ENCODE measurements at regions not wholly inside any gene's neighbourhood (a gene's known extent, or its start where the extent isn't known, plus 50 kb on each side); places are given as distances from the start of the nearest gene placed in this dataset.

DNA sequence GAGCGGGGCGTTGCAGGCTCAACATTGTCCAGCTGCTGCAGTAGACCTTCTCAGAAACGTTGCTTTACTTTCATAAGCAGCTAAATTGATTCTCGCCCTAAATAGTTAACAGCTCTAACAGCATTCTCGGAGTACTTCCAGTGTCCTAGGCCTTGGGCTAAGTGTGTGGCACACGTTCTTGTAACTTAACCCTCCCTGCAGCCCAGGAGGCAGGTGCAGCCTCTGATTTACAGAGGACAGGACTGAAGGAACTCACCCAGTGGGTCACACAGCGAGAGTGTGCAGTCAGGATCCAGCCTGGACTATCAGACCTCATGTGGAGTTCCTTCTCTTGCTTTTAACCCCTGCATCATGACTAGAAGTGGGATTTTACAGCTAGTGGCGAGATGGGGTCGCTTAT is 312.8 kb upstream of the C2CD4B start:
- WGBS, 2 donors: 78 to 80% methylated on average over 9 of the region's 9 CpGs
- Histone ChIP-seq H3K27me3 (no peaks in the 10 kb centered on the region), H3K27ac (no peak overlapping the region), H3K36me3 (replicated peaks in 1 of 2; ENCODE audit: insufficient read depth in 1 of 2, low read depth in 2 of 2) (no peaks in the 10 kb centered on the region), H3K4me1 (peaks cover under 1% of the 10 kb centered on the region), H3K4me3 (no peak overlapping the region), H3K9me3 (no peaks in the 10 kb centered on the region)
- DNase-seq: no peak
- intact Hi-C loops (cut with DNase I): no loop called here
- TF ChIP-seq, protein P1, sequence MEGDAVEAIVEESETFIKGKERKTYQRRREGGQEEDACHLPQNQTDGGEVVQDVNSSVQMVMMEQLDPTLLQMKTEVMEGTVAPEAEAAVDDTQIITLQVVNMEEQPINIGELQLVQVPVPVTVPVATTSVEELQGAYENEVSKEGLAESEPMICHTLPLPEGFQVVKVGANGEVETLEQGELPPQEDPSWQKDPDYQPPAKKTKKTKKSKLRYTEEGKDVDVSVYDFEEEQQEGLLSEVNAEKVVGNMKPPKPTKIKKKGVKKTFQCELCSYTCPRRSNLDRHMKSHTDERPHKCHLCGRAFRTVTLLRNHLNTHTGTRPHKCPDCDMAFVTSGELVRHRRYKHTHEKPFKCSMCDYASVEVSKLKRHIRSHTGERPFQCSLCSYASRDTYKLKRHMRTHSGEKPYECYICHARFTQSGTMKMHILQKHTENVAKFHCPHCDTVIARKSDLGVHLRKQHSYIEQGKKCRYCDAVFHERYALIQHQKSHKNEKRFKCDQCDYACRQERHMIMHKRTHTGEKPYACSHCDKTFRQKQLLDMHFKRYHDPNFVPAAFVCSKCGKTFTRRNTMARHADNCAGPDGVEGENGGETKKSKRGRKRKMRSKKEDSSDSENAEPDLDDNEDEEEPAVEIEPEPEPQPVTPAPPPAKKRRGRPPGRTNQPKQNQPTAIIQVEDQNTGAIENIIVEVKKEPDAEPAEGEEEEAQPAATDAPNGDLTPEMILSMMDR (IDR thresholded peaks at IDR 0.05): no peak
- TF ChIP-seq POLR2A (IDR thresholded peaks at IDR 0.05): no peak
- no peak for ATAC-seq

DNA sequence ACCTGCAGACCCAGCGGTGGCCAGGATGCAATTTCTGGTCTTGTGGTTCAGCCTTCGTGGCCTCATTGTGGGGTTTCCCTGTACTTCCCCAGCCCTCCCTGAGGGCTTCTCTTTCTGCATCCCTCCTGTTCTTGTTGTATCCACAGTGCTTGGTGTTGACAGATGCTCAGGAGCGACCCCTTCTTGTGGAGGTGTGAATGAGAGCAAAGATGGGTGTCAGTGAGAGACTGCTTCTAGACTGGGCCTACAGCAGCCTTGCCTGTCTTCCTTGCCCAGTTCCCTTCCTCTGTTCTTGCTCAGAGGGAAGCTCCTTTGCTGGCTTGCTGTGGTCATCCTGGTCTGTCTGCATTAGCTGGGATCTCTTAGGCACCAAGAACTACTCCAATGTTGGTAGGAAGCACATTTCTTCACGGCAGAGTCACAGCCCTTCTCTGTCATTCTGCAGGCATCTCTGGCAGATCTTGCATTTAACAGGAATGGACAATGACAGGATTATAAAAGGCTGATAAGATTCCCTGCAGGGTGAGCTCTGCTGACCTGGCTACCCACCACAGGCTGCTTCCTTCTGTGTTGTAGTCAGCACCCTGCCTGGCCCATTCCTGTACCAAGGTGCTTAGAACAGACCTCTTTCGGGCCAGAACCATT is 317.8 kb upstream of the C2CD4B start:
- DNase-seq (no peak), ATAC-seq (no peak)
- Histone ChIP-seq H3K36me3 (replicated peaks in 1 of 2; ENCODE audit: insufficient read depth in 1 of 2, low read depth in 2 of 2) (no peaks in the 10 kb centered on the region), H3K4me1 (peaks cover 12% of the 10 kb centered on the region), H3K4me3 (no peak overlapping the region), H3K9me3 (no peaks in the 10 kb centered on the region), H3K27me3 (no peaks in the 10 kb centered on the region), H3K27ac (no peak overlapping the region)
- WGBS, 2 donors: 87% methylated on average over 5 of the region's 5 CpGs
- intact Hi-C loops (cut with DNase I): no loop called here
- TF ChIP-seq, protein P1 (IDR thresholded peaks at IDR 0.05): no peak
- no peak for TF ChIP-seq POLR2A (IDR thresholded peaks at IDR 0.05)

DNA sequence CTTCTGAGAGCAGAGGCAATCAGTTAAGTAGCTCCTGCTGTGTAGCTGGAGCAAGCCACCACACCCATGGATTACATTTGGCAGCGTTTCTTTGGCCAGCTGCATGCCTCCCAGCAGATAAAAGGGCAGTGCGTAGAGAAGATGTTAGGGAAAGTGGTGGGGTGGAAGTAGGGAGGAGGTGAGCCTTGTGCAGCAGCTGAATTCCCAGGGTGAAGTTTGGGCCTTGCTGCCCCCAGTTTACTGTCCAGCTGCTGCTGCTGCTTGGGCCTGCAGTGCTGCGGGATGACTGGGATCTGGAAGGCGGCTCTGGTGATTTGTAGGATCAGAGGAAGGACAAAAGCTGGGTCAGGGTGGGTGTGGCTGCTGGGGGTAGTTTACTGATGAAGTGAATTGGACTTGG is 318.7 kb upstream of the C2CD4B start:
- ATAC-seq: peak; percentile 65
- peaks cover 12% of the 10 kb centered on the region for H3K4me1 ChIP-seq
- no peaks in the 10 kb centered on the region for H3K36me3 ChIP-seq (replicated peaks in 1 of 2; ENCODE audit: insufficient read depth in 1 of 2, low read depth in 2 of 2)
- H3K4me3 ChIP-seq: no peak overlapping the region
- TF ChIP-seq POLR2A (IDR thresholded peaks at IDR 0.05): no peak
- TF ChIP-seq, protein P1 (IDR thresholded peaks at IDR 0.05): no peak
- intact Hi-C loops (cut with DNase I): no loop called here
- H3K27me3 ChIP-seq: no peaks in the 10 kb centered on the region
- no peaks in the 10 kb centered on the region for H3K9me3 ChIP-seq
- peak; percentile 53 to 77 (median 62) for DNase-seq
- WGBS, 2 donors: 33 to 51% methylated on average over 4 of the region's 4 CpGs
- H3K27ac ChIP-seq: no peak overlapping the region

DNA sequence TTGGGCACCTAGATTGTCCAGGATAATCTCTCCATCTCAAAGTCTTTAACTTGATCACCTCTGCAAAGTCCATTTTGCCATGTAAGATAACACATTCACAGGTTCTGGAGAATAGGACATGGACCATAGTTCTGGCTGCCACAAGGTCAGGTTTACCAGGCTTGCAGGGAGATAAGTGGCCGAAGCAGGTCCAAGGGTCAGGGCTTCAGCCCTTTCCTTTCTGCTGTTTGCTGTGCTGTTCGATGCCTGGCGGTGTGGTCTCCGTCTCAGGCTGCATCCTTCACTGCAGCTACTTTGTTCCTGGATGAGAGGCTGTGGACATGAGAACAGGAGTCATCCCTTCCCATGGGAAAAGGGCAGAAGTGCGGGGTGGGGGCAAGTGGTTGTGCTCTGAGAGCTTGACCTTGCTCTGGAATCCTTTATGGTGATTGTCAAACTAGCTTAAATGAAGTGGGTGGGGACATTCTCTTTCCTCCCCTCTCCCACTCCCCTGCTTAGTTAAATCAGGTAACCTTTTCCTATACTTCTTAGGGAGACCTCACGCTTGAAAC is 320.2 kb upstream of the C2CD4B start:
- Histone ChIP-seq H3K9me3 (no peaks in the 10 kb centered on the region), H3K27me3 (no peaks in the 10 kb centered on the region), H3K27ac (no peak overlapping the region), H3K36me3 (replicated peaks in 1 of 2; ENCODE audit: insufficient read depth in 1 of 2, low read depth in 2 of 2) (no peaks in the 10 kb centered on the region), H3K4me3 (no peak overlapping the region), H3K4me1 (peaks cover 12% of the 10 kb centered on the region)
- 78 to 83% methylated on average over 5 to 6 of the region's 6 CpGs for WGBS, 2 donors
- intact Hi-C loops (cut with DNase I): no loop called here
- ATAC-seq (no peak), DNase-seq (no peak)
- TF ChIP-seq, protein P1 (IDR thresholded peaks at IDR 0.05): no peak
- no peak for TF ChIP-seq POLR2A (IDR thresholded peaks at IDR 0.05)

DNA sequence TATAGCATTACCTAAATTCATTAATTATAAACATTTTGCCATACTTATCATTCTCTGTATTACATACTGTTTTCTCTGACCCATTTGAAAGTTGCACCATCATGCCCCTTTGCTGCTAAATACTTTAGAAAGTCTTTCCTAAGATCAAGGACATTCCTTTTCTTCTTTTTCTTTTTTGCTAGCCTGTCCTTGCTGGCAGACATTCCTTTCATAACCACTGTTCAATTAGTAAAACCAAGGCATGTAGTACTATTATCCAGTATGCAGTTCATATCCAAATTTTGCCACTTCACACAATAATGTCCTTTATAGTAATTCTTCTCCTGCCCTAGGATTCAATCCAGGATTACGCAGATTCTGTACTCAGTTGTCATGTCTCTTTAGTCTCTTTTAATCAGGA is 321.0 kb upstream of the C2CD4B start:
- Histone ChIP-seq H3K9me3 (no peaks in the 10 kb centered on the region), H3K36me3 (replicated peaks in 1 of 2; ENCODE audit: insufficient read depth in 1 of 2, low read depth in 2 of 2) (no peaks in the 10 kb centered on the region), H3K27ac (no peak overlapping the region), H3K27me3 (no peaks in the 10 kb centered on the region), H3K4me3 (no peak overlapping the region), H3K4me1 (peaks cover 12% of the 10 kb centered on the region)
- 100% methylated on average over 1 of the region's 1 CpG for WGBS, 2 donors
- intact Hi-C loops (cut with DNase I): no loop called here
- ATAC-seq (no peak), DNase-seq (no peak)
- TF ChIP-seq, protein P1 (IDR thresholded peaks at IDR 0.05): no peak
- TF ChIP-seq POLR2A (IDR thresholded peaks at IDR 0.05): no peak

Measured in body of pancreas (tissue), 4 donors.